Stimulated activated CD4-positive, alpha-beta T cell treated with anti-CD3 and anti-CD28 coated beads, Interleukin-2, amount 100 ng/mL, for 48 hours (primary cell): ENCODE measurements at regions not wholly inside any gene's neighbourhood (a gene's known extent, or its start where the extent isn't known, plus 50 kb on each side); places are given as distances from the start of the nearest gene placed in this dataset.
"Not testable (repeated sequence)": the region's sequence is repeated elsewhere in the genome, so short reads cannot be mapped to it uniquely, and the experiment has no call there.

Source experiments
- DNase-seq, 2 donors: peaks; one replicate each; pipeline ENCODE4 v3.0.0-alpha.2; 2020

DNA sequence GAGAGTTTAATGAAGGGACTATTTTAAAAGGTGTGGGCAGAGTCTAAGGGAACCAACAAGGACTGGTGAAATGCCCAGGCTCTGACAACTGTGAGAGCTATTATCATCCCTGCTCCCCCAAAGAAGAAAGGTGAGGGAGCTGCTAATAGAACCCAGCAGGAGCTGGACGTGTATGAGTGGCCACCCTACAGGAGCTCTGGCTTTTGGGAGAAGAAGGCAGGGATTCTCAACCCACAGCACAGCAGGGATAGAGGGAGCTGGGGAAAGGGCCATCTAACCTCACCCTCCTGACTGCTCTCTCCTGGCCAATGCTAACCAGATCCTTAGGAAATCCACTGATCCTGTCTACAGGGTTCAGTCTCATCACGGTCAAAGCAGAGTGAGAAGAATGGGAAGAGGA is 57.1 kb downstream of the GRIN2B start:
- DNase-seq, result no peak

DNA sequence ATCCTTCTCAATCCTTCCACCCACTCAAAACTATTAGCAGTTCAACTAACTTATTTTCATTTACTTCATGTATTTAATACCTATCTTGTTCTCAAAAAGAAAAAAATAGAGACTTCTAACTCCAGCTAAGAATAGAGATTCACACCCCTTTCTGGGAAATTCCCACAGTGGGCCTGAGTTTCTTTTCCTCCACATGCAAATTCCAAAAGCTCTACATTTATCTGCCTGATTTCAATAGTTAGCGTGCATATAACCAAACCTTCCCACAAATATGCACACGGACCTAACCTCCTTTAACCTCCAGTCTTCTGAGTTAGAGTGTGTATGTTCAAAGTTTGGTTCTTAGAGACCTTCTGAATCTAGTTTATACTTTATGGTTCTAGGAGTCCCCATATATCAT is 62.5 kb downstream of the GRIN2B start:
- DNase-seq, result no peak

DNA sequence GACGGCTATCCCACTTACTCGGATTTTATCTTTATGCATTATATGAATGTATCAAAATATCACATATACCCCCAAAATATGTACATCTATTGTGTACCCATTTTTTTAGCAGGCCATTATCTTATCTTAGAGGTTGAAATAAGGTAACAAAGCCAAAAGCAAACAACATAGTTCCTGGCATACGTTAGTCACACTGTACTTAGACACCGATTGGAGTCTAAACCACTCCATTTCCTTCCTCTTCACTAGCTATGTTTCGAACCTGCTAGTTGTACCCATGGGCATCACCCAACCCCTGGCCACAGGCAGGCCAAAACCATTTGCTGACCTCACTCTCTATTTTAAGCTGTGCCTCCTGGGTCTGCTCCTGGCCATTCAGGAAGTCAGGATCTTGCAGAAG is 66.3 kb downstream of the GRIN2B start:
- no peak for DNase-seq

DNA sequence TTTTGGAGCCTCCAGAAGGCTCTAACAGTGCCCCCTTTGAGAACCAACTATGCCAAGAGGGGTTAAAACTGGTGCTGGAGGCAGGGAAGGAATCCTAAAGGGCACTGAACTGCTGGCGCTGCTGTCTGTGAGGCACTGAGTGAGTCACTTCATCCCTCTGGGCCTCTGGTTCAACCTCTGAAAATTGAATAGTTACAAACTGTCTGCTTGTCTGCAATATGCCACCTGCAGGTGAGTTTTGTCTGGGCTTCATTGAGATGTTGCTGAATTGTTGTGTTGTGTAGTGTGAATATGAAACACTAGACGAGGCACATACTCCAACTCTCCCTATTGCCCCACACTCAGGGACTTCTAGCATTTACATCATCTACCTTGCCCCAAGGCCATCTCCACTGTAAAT is 68.0 kb downstream of the GRIN2B start:
- no peak for DNase-seq

DNA sequence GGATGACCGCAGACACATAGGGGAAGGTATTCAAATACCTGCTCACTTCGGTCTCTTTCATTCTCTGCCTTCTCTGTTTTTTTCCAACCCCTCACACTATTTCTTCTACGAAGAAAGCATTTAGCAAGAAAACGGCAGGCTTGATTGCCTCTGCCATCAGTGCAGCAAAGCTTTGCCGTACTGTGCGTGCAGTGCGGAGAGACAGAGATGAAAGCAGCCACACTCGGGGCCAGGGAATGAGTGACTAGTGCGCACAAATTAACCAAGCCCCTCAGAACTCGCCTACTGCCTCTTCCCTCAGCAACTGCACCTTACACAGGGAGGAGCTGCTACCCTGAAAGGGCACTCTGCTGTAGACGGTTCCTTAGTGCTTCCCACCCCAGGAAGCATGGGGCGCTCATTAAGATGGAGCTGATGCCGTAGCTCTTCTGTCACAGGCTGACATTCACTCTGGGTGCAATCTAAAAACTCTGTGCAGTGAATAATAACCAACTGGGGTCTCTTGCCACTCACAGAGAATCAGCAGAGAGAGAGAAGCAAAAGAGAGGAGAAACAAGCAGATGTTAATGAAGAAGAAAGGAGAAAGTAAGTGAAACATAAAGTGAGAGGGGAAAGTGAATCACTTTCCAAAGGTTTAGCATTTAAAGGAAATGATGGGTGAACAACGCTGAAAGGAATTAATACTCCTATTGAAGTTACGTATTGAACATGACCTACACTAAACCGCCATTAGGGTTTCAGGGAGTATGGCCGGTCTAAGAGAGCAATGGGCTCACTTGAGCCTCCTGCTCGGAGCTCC is 69.4 kb downstream of the GRIN2B start:
- DNase-seq, result no peak

DNA sequence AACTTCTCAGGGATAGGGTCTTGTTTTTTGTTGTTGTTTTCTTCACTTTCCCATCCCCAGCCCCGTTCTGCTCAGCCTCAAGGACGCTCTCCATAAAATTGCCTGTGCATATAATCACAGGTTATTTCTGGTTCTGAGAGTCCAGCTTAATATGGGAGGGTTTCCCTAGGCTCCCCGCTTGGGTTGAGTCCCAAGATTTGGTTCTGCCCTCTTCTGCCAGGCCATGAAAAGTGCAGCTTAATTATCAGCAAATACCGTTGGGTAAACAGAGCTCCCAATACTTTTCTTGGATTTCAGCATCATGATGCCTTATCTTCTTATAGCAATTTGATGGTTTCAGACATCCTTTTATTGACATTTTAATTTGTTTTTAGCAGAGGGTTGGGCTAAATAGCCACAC is 75.6 kb downstream of the GRIN2B start:
- no peak for DNase-seq

DNA sequence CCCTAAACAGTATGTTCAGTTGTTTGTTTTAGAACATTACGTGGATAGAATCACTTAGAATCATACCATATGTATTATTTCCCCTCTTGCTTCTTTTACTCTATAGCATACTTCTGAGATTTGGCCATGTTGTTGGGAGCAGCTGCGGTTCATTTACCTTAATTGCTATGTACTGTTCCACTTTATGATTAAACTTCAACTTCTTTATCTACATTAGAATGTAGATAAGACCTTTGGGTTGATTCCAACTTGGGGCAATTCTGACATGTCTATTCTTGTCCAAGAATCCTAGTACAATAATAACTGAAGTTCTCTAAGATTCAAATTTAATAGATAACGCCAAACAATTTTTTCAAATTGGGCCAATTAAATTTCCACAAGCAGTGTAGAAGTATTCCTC is 80.7 kb downstream of the GRIN2B start:
- no peak for DNase-seq

DNA sequence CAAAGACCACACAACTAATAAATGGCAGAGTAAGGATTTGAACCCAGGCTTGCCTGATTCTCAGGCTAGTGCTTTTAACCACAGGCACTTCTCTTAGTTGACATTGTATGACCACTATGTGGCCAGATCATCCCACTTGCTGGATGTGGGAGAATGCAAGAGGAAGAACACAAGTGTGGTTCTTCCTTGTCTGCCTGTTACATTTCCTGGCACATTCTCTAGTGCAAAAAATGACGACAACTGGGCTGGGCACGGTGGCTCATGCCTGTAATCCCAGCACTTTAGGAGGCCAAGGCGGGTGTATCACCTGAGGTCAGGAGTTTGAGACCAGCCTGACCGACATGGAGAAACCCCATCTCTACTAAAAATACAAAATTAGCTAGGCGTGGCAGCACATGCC is 83.0 kb downstream of the GRIN2B start:
- not testable (repeated sequence) for DNase-seq

DNA sequence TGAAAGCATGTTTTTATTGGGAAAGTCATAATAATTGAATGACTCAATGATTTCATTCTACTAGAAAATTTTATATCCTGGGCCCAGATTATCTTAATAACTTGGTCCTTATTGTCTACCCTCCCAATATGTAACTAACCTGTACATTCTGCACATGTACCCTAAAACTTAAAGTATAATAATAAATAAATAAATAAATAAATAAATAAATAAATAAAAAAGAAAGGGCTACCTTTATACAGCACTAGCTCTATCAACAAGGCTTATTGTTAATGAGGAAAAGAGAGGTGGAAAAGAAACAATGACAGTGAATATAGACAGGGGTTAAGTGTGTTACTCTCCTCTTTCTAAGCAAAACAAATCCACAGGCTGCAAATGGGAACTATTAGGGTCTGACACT is 83.6 kb downstream of the GRIN2B start:
- no peak for DNase-seq

DNA sequence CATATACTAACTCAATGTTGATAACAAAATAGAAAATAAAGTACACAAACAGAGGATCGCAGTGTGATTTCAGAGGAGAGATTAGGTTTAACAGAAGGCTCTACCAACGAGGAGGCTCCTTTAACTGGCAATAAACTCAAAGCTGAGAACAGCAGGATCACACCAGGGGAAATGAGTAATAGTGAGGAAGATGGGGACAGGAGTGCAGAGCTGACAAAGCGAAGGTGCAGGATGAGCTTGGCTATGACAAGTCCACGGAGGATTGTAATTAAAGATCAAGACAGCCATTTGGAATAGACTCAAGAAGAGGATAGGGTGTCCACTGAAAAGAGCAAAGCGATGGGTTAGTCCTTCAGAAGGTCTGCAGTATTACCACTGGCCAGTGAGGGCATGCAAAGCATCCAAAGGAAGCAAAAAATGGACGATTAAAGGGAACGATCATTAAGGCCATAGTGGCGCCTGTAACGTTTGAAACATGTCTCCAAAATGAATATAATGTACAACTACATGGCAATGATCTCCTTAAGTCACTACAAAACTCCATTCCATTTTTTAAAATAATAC is 85.3 kb downstream of the GRIN2B start:
- DNase-seq, result no peak

DNA sequence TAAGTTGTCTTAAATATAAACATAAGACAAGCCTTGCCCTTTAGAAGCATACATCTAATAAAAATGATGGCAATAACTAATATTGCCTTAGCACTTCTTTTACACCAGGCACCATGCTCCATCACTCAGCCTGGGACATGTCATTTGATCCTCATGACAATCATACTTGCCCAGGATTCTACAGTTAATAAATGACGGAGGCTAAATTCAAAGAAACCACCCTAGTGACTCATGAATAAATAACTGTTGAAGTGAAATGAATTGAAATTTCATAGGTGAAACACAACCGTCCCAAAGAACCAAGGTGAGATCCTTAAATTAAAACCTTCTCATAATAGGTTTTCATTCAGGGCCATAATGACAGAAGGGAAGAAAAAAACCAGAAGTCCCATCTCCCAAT is 89.5 kb downstream of the GRIN2B start:
- no peak for DNase-seq

DNA sequence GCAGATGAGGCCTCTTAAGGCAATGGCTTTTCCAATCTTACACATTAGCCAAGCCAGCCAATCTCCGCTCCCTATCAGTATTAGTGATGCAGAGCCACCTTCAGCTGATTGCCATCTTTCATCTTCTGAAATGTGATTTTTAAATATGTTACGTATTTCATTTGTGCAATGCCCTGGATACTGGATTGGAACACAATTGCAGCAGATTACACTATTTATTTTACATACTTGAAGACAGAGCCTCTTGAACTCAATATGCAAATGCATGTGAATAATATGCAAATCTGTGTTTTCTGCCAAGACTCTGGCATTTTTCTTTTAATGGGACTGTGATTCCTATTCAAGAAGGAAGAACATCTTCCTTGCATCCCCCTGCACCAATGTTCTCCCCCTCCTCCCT is 90.5 kb downstream of the GRIN2B start:
- no peak for DNase-seq

DNA sequence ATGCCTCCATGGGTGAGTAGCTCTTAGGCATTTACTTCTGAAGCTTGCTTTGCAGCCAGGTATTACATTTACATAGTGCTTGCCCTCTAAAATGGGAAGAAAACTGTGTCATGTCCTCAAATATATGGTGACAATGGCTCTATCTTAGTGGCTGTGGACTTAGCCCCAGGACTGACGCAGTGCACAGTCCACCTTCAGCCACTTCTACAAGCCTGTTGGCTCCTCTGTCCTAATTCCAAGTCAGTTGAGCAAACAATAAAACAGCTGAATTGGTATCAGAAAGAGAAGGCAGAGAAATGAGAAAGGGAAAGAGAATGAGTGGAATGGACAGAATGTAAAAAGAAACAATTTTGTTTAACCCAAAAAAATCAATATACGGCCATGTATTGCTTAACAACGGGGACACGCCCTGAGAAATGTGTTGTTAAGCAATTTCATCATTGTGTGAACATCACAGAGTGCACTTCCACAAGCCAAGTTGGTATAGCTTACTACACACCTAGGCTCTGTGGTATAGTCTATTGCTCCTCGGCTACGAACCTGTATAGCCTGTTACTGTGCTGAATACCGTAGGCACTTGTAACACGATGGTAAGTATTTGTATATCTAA is 93.5 kb downstream of the GRIN2B start:
- no peak for DNase-seq

DNA sequence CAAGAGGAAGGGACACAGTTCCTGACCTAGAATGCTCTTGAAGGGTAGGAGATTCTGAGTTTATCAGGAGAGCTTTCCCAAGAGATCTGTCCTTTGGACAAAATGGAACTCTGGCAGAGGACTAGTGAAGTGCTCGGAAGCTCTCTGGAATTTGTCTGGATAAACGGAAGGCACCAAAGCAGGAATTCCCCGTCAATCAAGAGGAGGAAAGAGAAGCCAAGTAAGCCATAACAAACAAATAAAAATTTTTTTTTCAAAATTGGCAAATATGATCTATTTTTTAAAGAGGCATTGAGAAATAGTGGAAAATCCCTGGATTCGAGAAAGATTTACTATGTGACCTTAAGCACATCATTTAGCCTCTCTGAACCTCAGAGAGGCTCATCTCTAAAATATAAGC is 99.2 kb downstream of the GRIN2B start:
- DNase-seq, result no peak

DNA sequence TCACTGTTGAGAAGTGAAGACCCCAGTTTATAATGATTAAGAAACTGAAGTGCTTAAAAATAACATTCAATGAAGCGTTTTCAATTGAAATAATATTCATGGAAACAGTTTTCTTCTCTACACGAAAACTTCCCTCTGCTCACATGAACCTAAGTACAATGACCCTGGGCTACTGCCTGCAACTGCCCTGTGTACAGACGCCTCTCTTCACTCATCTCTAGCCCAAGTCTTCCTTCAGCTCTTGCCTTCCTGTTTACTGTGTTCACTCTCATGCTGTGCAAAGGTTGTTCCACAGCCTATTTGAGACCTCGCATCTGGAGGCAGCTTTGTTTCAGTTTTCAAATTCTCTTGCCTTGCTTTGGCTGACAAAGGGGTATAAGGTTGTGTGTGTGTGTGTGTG is 100.8 kb downstream of the GRIN2B start:
- no peak for DNase-seq

DNA sequence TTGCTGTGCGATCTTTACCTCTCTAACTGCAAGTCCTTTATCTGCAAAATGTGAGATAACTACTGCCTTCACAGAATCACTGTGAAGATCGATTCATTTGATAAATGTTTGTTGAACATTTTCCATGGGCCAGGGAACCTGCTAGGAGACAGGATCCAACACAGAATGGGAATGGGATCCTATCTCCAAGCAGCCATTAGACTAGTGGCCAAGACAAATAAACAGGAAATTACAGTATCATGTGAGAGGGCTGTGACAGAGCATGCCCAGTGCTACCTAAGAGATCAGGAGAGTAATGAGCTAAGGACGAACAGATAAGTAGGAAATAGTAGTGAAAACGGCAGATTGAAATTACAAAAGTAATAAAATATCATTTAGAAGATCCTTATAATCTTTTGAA is 105.7 kb downstream of the GRIN2B start:
- no peak for DNase-seq

DNA sequence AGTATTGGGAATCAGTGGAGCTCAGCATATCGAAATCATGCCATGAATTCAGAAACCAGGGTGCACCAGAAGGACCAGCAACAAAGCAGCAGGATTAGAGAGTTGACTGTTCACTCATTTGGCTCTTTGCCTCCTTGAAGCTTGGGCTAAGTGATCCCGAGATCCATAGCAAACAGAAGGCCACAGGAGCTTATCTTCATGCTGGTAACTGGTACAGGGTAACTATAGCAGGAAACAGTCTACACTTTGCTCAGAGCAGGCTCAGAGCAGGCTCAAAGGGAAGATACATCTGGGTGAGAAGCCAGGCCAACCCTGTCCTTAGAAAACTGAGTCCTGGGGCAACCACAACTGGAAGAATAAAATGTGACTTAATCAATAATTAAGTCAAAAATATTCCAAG is 111.1 kb downstream of the GRIN2B start:
- no peak for DNase-seq

DNA sequence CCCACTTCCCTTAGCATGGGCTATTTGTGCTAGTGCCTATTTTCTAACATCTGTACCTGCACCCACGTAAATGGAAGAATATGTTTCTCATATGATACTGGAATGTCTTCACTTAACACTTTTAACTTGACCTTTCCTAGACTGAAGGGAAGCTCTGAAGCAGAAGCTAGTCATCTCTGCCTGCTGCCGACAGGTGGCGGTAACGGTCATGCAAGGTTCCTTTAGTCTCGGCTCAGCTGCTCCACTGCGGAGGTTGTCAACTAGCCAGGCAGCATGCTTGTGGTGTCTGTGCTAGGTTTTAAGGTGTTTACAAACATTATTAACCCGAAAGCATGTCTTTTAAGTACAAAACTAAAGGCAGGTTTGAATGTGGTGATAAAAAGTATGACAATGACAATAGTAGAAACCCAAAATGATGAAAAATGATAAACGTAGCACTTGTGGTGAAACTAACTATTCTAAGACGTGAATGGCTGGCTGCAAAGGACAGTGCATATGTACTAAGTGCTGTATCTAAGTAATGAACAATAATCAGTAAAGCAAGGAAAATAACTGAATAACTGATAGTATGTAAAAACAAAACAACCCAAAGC is 117.2 kb downstream of the GRIN2B start:
- DNase-seq, result peak; percentile 41 to 52

DNA sequence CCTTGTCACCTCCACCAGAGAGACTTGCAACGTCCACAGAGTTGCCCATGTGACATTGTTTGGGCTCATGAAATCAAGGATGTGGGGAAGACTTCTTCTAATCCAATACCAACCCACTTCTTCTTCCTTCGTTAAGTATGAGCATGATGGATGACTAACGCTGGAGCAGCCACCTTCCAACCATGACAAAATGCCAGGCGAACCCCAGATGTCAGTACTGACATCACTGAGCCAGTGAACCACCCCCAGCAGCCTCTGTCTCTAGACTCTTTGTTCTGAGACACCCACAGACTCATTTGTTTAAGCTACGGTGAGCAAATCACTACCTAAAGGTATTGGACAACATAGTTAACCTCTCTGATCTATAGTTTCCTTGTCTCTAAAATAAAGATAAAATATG is 123.7 kb downstream of the GRIN2B start:
- DNase-seq, result no peak

DNA sequence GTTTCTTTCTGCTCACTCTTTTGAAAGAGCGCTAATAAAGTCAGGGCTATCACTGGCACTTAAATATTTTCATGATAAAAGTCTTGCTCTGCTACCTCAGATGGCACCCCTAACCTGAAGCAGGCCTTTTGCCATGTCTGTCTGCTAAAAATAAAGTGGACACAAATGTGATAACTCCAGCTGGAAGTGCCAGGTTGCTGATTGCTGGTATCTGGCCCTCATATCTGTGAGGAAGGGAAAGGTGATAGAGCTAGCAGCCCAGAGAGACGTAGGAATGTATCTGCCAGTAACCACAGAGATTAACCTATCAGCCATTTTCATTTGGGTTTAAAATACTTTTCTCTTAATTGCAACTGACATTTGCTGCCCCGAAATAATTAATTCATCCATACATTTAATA is 127.9 kb downstream of the GRIN2B start:
- DNase-seq, result no peak

DNA sequence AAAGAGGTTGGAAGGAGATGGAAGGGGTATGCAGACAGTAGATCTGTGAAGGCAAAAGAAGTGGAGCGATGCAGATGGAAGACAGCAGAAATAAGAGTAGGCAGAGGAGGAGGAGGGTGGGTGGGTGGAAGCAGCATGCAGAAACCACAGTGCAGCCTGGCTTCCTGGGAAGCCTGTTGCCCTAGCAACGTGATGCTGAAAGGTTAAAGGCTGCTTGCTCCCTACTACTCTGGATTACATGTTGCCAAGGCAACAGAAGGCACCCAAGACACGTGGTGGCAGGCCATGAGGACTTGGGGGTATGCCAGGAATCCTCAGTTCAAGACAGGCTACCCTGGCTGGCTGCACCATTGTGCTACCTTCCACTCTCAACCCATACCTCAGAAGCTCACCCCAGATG is 129.6 kb downstream of the GRIN2B start:
- DNase-seq, result no peak

DNA sequence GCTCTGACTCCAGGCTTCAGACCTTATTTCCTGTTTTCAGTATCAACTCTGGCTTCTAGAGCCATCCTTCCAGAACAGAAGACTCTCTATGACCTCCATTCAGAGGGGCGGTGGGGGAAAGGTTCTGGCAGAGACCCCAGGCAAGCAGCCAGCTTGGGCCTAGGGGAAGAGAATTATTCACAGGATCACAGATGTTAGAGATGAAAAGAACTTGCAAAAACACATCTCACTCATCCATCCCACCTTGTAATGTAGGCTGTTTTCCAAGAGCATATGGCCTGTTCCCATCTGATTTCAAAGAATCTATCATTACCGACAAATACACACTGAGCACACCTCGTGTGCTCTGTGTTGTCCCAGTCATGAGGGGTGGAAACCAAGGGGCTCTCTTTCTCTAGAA is 131.9 kb downstream of the GRIN2B start:
- no peak for DNase-seq

DNA sequence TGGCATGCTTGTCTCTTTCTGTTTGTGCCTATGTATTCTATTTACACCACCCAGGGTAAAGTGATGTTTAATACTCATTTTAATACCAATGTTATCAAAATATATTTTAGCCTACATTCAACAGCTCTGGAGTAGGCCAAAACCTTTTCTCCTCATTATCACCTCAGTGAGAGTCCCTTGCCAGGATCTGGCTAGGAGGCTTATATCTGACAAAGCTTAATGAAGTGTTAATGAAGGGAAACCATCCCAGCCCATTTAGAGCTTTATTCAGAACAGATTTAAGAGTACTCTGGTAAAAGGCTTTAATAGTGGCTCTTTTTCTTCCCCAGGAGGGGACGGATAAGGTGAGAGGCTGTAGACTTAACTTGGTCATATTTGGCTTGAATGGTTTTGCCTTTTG is 137.6 kb downstream of the GRIN2B start:
- DNase-seq, result no peak

DNA sequence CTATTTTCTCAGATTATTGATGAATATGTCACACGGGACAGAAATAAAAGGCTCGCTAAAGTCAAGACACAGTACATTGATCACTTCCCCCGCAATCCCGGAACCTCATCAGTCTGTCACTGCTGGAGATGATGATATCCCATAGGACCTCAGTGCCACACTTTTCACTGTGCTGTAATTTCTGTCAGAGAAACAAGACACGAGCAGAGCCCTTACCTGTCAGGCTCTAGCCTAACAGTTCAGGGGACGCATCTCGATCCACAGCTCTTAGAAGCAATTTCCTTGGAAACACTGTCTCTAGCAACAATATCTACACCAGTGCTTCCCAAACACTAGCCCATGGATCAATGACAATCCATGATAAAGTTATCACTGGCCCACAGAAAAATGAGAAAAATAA is 140.0 kb downstream of the GRIN2B start:
- no peak for DNase-seq
